ENCODE measurements at regions not wholly inside any gene's neighbourhood (a gene's known extent, or its start where the extent isn't known, plus 50 kb on each side); places are given as distances from the start of the nearest gene placed in this dataset.

DNA sequence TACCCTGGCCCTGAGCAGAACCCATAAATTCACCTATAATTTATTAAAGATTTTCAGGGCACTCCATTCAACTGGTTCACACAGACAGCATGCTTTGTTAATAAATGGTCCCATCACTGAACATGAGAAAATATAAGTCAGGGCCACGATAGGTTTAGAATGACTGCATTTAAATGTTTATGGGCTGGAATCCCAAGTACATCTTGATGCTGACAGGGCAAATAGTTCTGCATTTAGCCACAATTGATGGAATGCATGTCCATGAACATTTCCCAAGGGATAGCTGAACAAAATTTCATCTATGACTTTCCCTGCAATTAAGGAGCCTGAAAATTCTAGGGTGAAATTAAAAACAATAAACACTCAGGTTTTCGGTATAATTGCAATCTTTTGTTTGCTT, 124.5 kb downstream of the CAAP1 start:
- Histone ChIP-seq H3K4me2 (ENCODE audit: low read length) (no peak overlapping the region), H3K79me2 (ENCODE audit: control insufficient read depth, low read length) (no peaks in the 10 kb centered on the region), H3K4me3 (ENCODE audit: low read length) (no peak overlapping the region), H3F3A (ENCODE audit: control insufficient read depth, insufficient read depth) (no peaks in the 10 kb centered on the region), H3K9me2 (replicated peaks; ENCODE audit: control insufficient read depth, low read length) (no peaks in the 10 kb centered on the region), H3K9me3 (ENCODE audit: control insufficient read depth, insufficient read depth, low read length) (no peaks in the 10 kb centered on the region), H4K20me1 (ENCODE audit: control insufficient read depth, insufficient read depth, low read depth, low read length) (no peaks in the 10 kb centered on the region), H3K27ac (ENCODE audit: low read depth, low read length) (no peak overlapping the region), H3K4me1 (ENCODE audit: control insufficient read depth, low read length) (no peaks in the 10 kb centered on the region), H3K36me3 (ENCODE audit: control insufficient read depth, low read length) (no peaks in the 10 kb centered on the region), H3K27me3 (ENCODE audit: control insufficient read depth, low read length) (peaks cover 6% of the 10 kb centered on the region; the same call in 1 of the 2 replicates)
- no peak for TF ChIP-seq EZH2phosphoT487 (IDR thresholded peaks at IDR 0.05; ENCODE audit: borderline replicate concordance, low read length)
- TF ChIP-seq, protein P1, sequence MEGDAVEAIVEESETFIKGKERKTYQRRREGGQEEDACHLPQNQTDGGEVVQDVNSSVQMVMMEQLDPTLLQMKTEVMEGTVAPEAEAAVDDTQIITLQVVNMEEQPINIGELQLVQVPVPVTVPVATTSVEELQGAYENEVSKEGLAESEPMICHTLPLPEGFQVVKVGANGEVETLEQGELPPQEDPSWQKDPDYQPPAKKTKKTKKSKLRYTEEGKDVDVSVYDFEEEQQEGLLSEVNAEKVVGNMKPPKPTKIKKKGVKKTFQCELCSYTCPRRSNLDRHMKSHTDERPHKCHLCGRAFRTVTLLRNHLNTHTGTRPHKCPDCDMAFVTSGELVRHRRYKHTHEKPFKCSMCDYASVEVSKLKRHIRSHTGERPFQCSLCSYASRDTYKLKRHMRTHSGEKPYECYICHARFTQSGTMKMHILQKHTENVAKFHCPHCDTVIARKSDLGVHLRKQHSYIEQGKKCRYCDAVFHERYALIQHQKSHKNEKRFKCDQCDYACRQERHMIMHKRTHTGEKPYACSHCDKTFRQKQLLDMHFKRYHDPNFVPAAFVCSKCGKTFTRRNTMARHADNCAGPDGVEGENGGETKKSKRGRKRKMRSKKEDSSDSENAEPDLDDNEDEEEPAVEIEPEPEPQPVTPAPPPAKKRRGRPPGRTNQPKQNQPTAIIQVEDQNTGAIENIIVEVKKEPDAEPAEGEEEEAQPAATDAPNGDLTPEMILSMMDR (IDR thresholded peaks at IDR 0.05; ENCODE audit: low read depth, low read length, poor library complexity, severe bottlenecking): no peak

DNA sequence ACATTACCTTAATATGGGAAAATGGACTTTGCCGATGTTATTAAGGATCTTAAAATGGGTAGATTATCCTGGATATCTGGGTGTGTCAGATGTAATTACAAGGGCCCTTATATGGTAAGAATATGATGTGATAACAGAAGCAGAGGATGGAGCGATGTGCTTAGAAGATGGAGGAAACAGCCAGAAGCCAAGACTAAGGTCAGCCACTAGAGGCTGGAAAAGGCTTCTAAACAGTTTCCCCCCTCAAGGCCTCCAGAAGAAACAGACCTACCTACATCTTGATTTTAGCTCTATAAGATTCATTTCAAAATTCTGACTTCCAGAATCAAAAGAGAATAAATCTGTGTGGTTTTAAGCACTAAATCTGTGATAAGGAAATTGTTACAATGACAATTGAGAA, 131.9 kb downstream of the CAAP1 start:
- no peaks in the 10 kb centered on the region for H3F3A ChIP-seq (ENCODE audit: control insufficient read depth, insufficient read depth)
- no peaks in the 10 kb centered on the region for H3K36me3 ChIP-seq (ENCODE audit: control insufficient read depth, low read length)
- H4K20me1 ChIP-seq (ENCODE audit: control insufficient read depth, insufficient read depth, low read depth, low read length): no peaks in the 10 kb centered on the region

DNA sequence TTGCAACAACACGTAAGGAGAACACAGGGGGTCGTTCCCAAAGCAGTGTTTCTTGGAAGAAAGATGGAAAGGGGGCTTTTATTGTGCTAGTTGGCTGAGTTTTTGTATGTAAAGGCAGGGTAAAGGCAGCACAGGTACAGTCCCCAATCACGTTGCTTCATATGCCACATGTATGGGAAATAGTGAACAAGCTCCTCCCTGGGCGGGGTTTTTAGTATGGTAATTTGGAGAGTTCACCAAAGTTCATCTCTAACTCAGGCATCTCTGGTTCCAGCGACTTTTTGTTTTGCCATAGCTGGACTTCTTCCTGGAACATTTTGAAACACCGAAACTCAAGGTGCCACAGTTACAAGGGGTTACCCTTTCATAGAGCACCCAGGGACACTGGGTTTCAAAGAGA, 133.9 kb downstream of the CAAP1 start:
- H3K4me3 ChIP-seq (ENCODE audit: low read length): no peak overlapping the region
- H3K36me3 ChIP-seq (ENCODE audit: control insufficient read depth, low read length): no peaks in the 10 kb centered on the region
- H3K4me1 ChIP-seq (ENCODE audit: control insufficient read depth, low read length): no peaks in the 10 kb centered on the region
- no peak overlapping the region for H3K4me2 ChIP-seq (ENCODE audit: low read length)
- no peaks in the 10 kb centered on the region for H4K20me1 ChIP-seq (ENCODE audit: control insufficient read depth, insufficient read depth, low read depth, low read length)
- H3K9me2 ChIP-seq (replicated peaks; ENCODE audit: control insufficient read depth, low read length): no peaks in the 10 kb centered on the region
- H3K27me3 ChIP-seq (ENCODE audit: control insufficient read depth, low read length): 0 out of 2 replicates have a peak, but pooled peaks cover 5% of the 10 kb centered on the region
- H3K9me3 ChIP-seq (ENCODE audit: control insufficient read depth, insufficient read depth, low read length): no peaks in the 10 kb centered on the region
- no peak overlapping the region for H3K27ac ChIP-seq (ENCODE audit: low read depth, low read length)
- no peaks in the 10 kb centered on the region for H3F3A ChIP-seq (ENCODE audit: control insufficient read depth, insufficient read depth)
- H3K79me2 ChIP-seq (ENCODE audit: control insufficient read depth, low read length): no peaks in the 10 kb centered on the region
- no peak for TF ChIP-seq EZH2phosphoT487 (IDR thresholded peaks at IDR 0.05; ENCODE audit: borderline replicate concordance, low read length)
- TF ChIP-seq, protein P1 (IDR thresholded peaks at IDR 0.05; ENCODE audit: low read depth, low read length, poor library complexity, severe bottlenecking): no peak

More for the DNA sequence above, 131.9 kb downstream of the CAAP1 start:
- H3K27me3 ChIP-seq (ENCODE audit: control insufficient read depth, low read length): peaks cover 11% of the 10 kb centered on the region; the same call in 1 of the 2 replicates
- H3K4me3 ChIP-seq (ENCODE audit: low read length): no peak overlapping the region
- TF ChIP-seq, protein P1 (IDR thresholded peaks at IDR 0.05; ENCODE audit: low read depth, low read length, poor library complexity, severe bottlenecking): no peak
- TF ChIP-seq EZH2phosphoT487 (IDR thresholded peaks at IDR 0.05; ENCODE audit: borderline replicate concordance, low read length): no peak
- H3K4me1 ChIP-seq (ENCODE audit: control insufficient read depth, low read length): no peaks in the 10 kb centered on the region
- H3K9me2 ChIP-seq (replicated peaks; ENCODE audit: control insufficient read depth, low read length): no peaks in the 10 kb centered on the region
- no peaks in the 10 kb centered on the region for H3K79me2 ChIP-seq (ENCODE audit: control insufficient read depth, low read length)
- no peaks in the 10 kb centered on the region for H3K9me3 ChIP-seq (ENCODE audit: control insufficient read depth, insufficient read depth, low read length)
- H3K4me2 ChIP-seq (ENCODE audit: low read length): no peak overlapping the region
- H3K27ac ChIP-seq (ENCODE audit: low read depth, low read length): no peak overlapping the region
